ENCODE measurements at regions not wholly inside any gene's neighbourhood (a gene's known extent, or its start where the extent isn't known, plus 50 kb on each side); places are given as distances from the start of the nearest gene placed in this dataset.

DNA sequence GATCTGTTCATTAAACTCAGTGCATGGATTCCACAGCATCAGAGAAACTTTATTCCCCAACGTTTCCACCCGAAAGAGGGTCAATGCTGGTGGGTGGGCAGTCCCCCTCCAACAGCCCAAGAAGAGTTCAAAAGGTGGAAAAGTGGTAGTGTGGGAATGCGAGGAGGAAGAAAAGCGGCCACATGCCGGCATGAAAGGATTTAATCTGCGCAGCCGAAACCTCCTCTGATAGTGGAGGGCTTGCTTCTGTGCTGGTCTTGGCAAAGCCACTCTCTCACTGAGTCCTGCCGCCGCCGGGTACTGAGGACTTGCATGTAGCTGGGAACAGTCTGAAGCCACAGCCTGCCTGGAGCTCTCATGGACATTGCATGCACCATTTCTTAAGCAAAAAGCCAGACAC, 136.2 kb upstream of the ZNF536 start:
- H3K27me3 ChIP-seq (ENCODE audit: control insufficient read depth in 2 of 2, insufficient read depth in 2 of 2, low read length in 2 of 2): peaks cover 0 to 20% of the 10 kb centered on the region in 2 experiments; a peak in 1 of 5 replicates
- ATAC-seq: no peak
- no peak overlapping the region for H3K27ac ChIP-seq (ENCODE audit: extremely low read depth, low read depth, low read length)
- H4K20me1 ChIP-seq (replicated peaks; ENCODE audit: control insufficient read depth, insufficient read depth, low read length): no peaks in the 10 kb centered on the region
- H3K4me3 ChIP-seq: no peak overlapping the region
- intact Hi-C loops (cut with micrococcal nuclease): no loop called here
- H3K79me2 ChIP-seq (ENCODE audit: control insufficient read depth, insufficient read depth, low read length): no peaks in the 10 kb centered on the region
- ChIA-PET POLR2A (no interaction called here), CTCF (ENCODE audit: low intra/inter-chr PET ratio) (no interaction called here)
- no TSS peak for BruUV-seq (replicated peaks)
- FAIRE-seq: no peak
- no peaks in the 10 kb centered on the region for H3K4me1 ChIP-seq (replicated peaks in 1 of 2; ENCODE audit: control insufficient read depth in 2 of 2, insufficient read depth in 2 of 2, low read length in 2 of 2)
- H3K36me3 ChIP-seq (ENCODE audit: control insufficient read depth, insufficient read depth, low read length): no peaks in the 10 kb centered on the region
- WGBS (ENCODE audit: insufficient coverage, low coverage, missing lambda C conversion rate): 0% methylated on average over 8 of the region's 10 CpGs
- in situ Hi-C loops (cut with MboI): no loop called here
- H3K4me2 ChIP-seq (ENCODE audit: insufficient read depth, low read length): no peak overlapping the region
- no peak for DNase-seq (ENCODE audit: extremely low read depth in 1 of 4, low spot score in 3 of 4)
- H3K9me1 ChIP-seq (ENCODE audit: control insufficient read depth, insufficient read depth, low read length): no peaks in the 10 kb centered on the region
- no peak overlapping the region for H2AFZ ChIP-seq (ENCODE audit: low read depth, low read length)
- H3K9ac ChIP-seq (ENCODE audit: insufficient read depth in 1 of 2, low read depth in 2 of 2, low read length in 2 of 2): no peak overlapping the region
- H3K9me3 ChIP-seq (replicated peaks; ENCODE audit: control insufficient read depth, insufficient read depth, low read depth, low read length): no peaks in the 10 kb centered on the region
- TF ChIP-seq FOXJ3 (CRISPR knock-in tag; IDR thresholded peaks at IDR 0.05) (no peak), SNRNP70 (optimal IDR thresholded peaks at IDR 0.05; ENCODE audit: low read depth, low read length) (no peak), U2AF1 (optimal IDR thresholded peaks at IDR 0.05; ENCODE audit: low read depth, low read length) (no peak), STAT5B (CRISPR knock-in tag; IDR thresholded peaks at IDR 0.05) (no peak), EP400 (IDR thresholded peaks at IDR 0.05) (no peak), POLR2G (IDR thresholded peaks at IDR 0.05; ENCODE audit: low read depth, low read length) (no peak)
- TF ChIP-seq, protein P1, sequence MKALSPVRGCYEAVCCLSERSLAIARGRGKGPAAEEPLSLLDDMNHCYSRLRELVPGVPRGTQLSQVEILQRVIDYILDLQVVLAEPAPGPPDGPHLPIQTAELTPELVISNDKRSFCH (CRISPR knock-in tag; IDR thresholded peaks at IDR 0.05): no peak
- TF ChIP-seq, protein P1 (tag; IDR thresholded peaks at IDR 0.05): no peak
- TF ChIP-seq, protein P2, sequence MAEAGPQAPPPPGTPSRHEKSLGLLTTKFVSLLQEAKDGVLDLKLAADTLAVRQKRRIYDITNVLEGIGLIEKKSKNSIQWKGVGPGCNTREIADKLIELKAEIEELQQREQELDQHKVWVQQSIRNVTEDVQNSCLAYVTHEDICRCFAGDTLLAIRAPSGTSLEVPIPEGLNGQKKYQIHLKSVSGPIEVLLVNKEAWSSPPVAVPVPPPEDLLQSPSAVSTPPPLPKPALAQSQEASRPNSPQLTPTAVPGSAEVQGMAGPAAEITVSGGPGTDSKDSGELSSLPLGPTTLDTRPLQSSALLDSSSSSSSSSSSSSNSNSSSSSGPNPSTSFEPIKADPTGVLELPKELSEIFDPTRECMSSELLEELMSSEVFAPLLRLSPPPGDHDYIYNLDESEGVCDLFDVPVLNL (CRISPR knock-in tag; IDR thresholded peaks at IDR 0.05; ENCODE audit: low read depth): no peak
- TF ChIP-seq, protein P3, sequence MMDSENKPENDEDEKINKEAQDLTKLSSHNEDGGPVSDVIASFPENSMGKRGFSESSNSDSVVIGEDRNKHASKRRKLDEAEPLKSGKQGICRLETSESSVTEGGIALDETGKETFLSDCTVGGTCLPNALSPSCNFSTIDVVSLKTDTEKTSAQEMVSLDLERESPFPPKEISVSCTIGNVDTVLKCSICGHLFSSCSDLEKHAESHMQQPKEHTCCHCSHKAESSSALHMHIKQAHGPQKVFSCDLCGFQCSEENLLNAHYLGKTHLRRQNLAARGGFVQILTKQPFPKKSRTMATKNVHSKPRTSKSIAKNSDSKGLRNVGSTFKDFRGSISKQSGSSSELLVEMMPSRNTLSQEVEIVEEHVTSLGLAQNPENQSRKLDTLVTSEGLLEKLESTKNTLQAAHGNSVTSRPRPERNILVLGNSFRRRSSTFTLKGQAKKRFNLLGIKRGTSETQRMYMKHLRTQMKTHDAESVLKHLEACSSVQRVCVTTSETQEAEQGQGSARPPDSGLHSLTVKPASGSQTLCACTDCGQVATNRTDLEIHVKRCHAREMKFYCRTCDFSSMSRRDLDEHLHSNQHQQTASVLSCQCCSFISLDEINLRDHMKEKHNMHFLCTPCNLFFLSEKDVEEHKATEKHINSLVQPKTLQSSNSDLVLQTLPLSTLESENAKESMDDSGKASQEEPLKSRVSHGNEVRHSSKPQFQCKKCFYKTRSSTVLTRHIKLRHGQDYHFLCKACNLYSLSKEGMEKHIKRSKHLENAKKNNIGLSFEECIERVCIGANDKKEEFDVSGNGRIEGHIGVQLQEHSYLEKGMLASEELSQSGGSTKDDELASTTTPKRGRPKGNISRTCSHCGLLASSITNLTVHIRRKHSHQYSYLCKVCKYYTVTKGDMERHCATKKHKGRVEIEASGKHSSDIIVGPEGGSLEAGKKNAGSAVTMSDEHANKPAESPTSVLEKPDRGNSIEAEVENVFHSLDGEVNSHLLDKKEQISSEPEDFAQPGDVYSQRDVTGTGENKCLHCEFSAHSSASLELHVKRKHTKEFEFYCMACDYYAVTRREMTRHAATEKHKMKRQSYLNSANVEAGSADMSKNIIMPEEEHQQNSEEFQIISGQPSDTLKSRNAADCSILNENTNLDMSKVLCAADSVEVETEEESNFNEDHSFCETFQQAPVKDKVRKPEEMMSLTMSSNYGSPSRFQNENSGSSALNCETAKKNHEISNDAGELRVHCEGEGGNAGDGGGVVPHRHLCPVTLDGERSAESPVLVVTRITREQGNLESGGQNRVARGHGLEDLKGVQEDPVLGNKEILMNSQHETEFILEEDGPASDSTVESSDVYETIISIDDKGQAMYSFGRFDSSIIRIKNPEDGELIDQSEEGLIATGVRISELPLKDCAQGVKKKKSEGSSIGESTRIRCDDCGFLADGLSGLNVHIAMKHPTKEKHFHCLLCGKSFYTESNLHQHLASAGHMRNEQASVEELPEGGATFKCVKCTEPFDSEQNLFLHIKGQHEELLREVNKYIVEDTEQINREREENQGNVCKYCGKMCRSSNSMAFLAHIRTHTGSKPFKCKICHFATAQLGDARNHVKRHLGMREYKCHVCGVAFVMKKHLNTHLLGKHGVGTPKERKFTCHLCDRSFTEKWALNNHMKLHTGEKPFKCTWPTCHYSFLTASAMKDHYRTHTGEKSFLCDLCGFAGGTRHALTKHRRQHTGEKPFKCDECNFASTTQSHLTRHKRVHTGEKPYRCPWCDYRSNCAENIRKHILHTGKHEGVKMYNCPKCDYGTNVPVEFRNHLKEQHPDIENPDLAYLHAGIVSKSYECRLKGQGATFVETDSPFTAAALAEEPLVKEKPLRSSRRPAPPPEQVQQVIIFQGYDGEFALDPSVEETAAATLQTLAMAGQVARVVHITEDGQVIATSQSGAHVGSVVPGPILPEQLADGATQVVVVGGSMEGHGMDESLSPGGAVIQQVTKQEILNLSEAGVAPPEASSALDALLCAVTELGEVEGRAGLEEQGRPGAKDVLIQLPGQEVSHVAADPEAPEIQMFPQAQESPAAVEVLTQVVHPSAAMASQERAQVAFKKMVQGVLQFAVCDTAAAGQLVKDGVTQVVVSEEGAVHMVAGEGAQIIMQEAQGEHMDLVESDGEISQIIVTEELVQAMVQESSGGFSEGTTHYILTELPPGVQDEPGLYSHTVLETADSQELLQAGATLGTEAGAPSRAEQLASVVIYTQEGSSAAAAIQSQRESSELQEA (IDR thresholded peaks at IDR 0.05; ENCODE audit: low read depth): no peak

Measured in K562 (cell line).